A673 (cell line): ENCODE measurements at regions not wholly inside any gene's neighbourhood (a gene's known extent, or its start where the extent isn't known, plus 50 kb on each side); places are given as distances from the start of the nearest gene placed in this dataset.

Source experiments
- CTCF ChIP-seq: fragments of 300-800, 200-600 bp; sonication (generic); conservative IDR thresholded peaks from 2 replicates; pipeline ENCODE4 v1.5.1; 2017; ENCODE audit warnings: low read depth, mild to moderate bottlenecking, antibody characterized with exemption, low read length, moderate library complexity, mixed read lengths
- EZH2 ChIP-seq: fragments of 200-600 bp; sonication (generic); IDR thresholded peaks from 2 replicates; pipeline ENCODE4 v1.6.1; 2017; ENCODE audit warnings: borderline replicate concordance, low read depth, mild to moderate bottlenecking, mixed read lengths, antibody characterized with exemption, low read length; ENCODE audit not compliant: poor library complexity, severe bottlenecking

GRCh38 chr3:168269001-168269400 is 173.3 kb upstream of the GOLIM4 start:
- TF ChIP-seq CTCF (no peak), EZH2 (no peak)
